K562 (cell line): ENCODE measurements at regions not wholly inside any gene's neighbourhood (a gene's known extent, or its start where the extent isn't known, plus 50 kb on each side); places are given as distances from the start of the nearest gene placed in this dataset.

Experiments used
- ATF1 ChIP-seq, 2 experiments: fragments of 450-650 bp in 1 of 2; IDR thresholded peaks; 2 replicates each; pipeline ENCODE4 v1.6.1; 2016; ENCODE audit warnings: missing compliant biosample characterization in 1 of 2, missing genetic modification characterization in 1 of 2
- CBX3 ChIP-seq, 2 experiments: IDR thresholded peaks; 1 replicate in 1 of 2; 2 replicates in 1 of 2; pipeline ENCODE4 v1.6.1; 2012; ENCODE audit warnings: inconsistent platforms in 2 of 2, low read length in 2 of 2, borderline replicate concordance in 1 of 2, control low read depth in 1 of 2
- EZH2 ChIP-seq: IDR thresholded peaks from 2 replicates; pipeline ENCODE4 v1.6.1; 2012; ENCODE audit warnings: low read depth, mild to moderate bottlenecking, inconsistent platforms, low read length, borderline replicate concordance
- GTF2F1 ChIP-seq: IDR thresholded peaks from 2 replicates; pipeline ENCODE4 v1.6.1; 2011; ENCODE audit warnings: low read depth, low read length, improper control_type of control experiment
- RERE ChIP-seq: sonication (generic); formaldehyde crosslinking; IDR thresholded peaks from 2 replicates; pipeline ENCODE4 v1.8.0; 2023; ENCODE audit warnings: missing genetic modification reagents, mild to moderate bottlenecking, borderline replicate concordance
- SOX6 ChIP-seq: fragments of 450-650 bp; IDR thresholded peaks from 2 replicates; pipeline ENCODE4 v1.6.1; 2014; ENCODE audit warnings: mild to moderate bottlenecking
- ZNF174 ChIP-seq: fragments of 250-450 bp; sonication (Bioruptor Pico); IDR thresholded peaks from 2 replicates; pipeline ENCODE4 v1.4.0; 2020; ENCODE audit warnings: mild to moderate bottlenecking
- ZNF274 ChIP-seq: IDR thresholded peaks from 2 replicates; pipeline ENCODE4 v1.6.1; 2011; ENCODE audit warnings: low read depth, mild to moderate bottlenecking, low read length, moderate library complexity, borderline replicate concordance
- ZNF644 ChIP-seq: fragments of 200-800 bp; sonication (Bioruptor generic); IDR thresholded peaks from 2 replicates; pipeline ENCODE4 v1.6.1; 2016; ENCODE audit warnings: low read depth, missing genetic modification characterization, missing compliant biosample characterization
- ZSCAN29 ChIP-seq: fragments of 450-650 bp; IDR thresholded peaks from 2 replicates; pipeline ENCODE4 v1.6.1; 2017

- TF ChIP-seq EZH2 (no peak), ZNF274 (no peak), GTF2F1 (no peak), CBX3 (IDR thresholded peaks at IDR 0.05; ENCODE audit: borderline replicate concordance in 1 of 2, low read length in 2 of 2) (no peak), SOX6 (no peak), ATF1 (CRISPR knock-in tag; IDR thresholded peaks at IDR 0.05) (no peak), ATF1 (tag; IDR thresholded peaks at IDR 0.05) (no peak), RERE (CRISPR knock-in tag) (no peak), ZSCAN29 (no peak), ZNF174 (CRISPR knock-in tag) (no peak), ZNF644 (tag) (no peak)
Observed at GRCh38 chr13:70384156-70384555, 275.9 kb upstream of the KLHL1 start.
